A549 (cell line): ENCODE measurements at regions not wholly inside any gene's neighbourhood (a gene's known extent, or its start where the extent isn't known, plus 50 kb on each side); places are given as distances from the start of the nearest gene placed in this dataset.
A peak's percentile ranks its signal among the peaks of the same experiment; 100 is the strongest.

ENCODE experiments used
- ATAC-seq, 2 experiments: fragments of 200-7000 bp in 1 of 2; fragments of >200 bp in 1 of 2; cut with Nextera tagmentation in 1 of 2; cut with Tn5 transposase in 1 of 2; 3 replicates each; pipeline versions ENCODE4 v1.8.0 to v1.9.1; 2018 to 2020; ENCODE audit warnings: mild to moderate bottlenecking in 1 of 2, moderate library complexity in 1 of 2
- CTCF ChIA-PET: fragments of 300-600 bp; sonication (Branson Sonifier 250); formaldehyde crosslinking; extraction: SDS; loops from one replicate; lab custom pipeline; 2021; ENCODE audit warnings: antibody characterized with exemption, inconsistent platforms; lab: Yijun Ruan, JAX
- POLR2A ChIA-PET: fragments of 350-600 bp; formaldehyde crosslinking; extraction: SDS; loops from one replicate; lab custom pipeline; 2021; ENCODE audit warnings: antibody characterized with exemption, inconsistent platforms; lab: Yijun Ruan, JAX
- DNase-seq, 2 experiments: peaks; one replicate each; pipeline versions ENCODE4 v3.0.0 to v3.0.0-alpha.2; 2011 to 2016; ENCODE audit warnings: low read depth in 1 of 2, low spot score in 1 of 2
- FAIRE-seq: peaks from 2 replicates; lab custom pipeline; 2011; peaks lifted over from hg19 to GRCh38; lab: Jason Lieb, UNC
- H3K27ac ChIP-seq, 2 experiments: fragments of >200 bp; sonication (Bioruptor Twin); formaldehyde crosslinking; 3 replicates each; pipeline ENCODE4 v1.5.1; 2016 to 2017
- H3K4me1 ChIP-seq: fragments of >200 bp; sonication (Bioruptor Twin); formaldehyde crosslinking; 3 replicates; pipeline ENCODE4 v1.6.1; 2016
- H3K4me2 ChIP-seq: fragments of >200 bp; sonication (Bioruptor Twin); formaldehyde crosslinking; 3 replicates; pipeline ENCODE4 v1.6.1; 2016
- H3K4me3 ChIP-seq: fragments of >200 bp; sonication (Bioruptor Twin); formaldehyde crosslinking; 3 replicates; pipeline ENCODE4 v1.5.1; 2016
- H3K9me3 ChIP-seq: fragments of >200 bp; sonication (Bioruptor Twin); formaldehyde crosslinking; 3 replicates; pipeline ENCODE4 v1.6.1; 2016
- BCL3 ChIP-seq: fragments of >200 bp; sonication (Bioruptor Twin); formaldehyde crosslinking; IDR thresholded peaks from 3 replicates; pipeline ENCODE4 v1.6.1; 2016
- BHLHE40 ChIP-seq: IDR thresholded peaks from 2 replicates; pipeline ENCODE4 v1.6.1; 2012; ENCODE audit warnings: low read depth, low read length, inconsistent platforms
- CBX8 ChIP-seq: fragments of 200-600 bp; sonication (generic); IDR thresholded peaks from 2 replicates; pipeline ENCODE4 v1.6.1; 2016
- CEBPB ChIP-seq, 2 experiments: fragments of >200 bp in 1 of 2; sonication (Bioruptor Twin) in 1 of 2; formaldehyde crosslinking in 1 of 2; IDR thresholded peaks; 2 replicates each; pipeline ENCODE4 v1.6.1; 2012 to 2016
- CHD2 ChIP-seq: fragments of 150-350 bp; IDR thresholded peaks from 2 replicates; pipeline ENCODE4 v1.6.1; 2014; ENCODE audit warnings: low read length; ENCODE audit not compliant: partially characterized antibody
- ELK1 ChIP-seq: fragments of 150-350 bp; IDR thresholded peaks from 2 replicates; pipeline ENCODE4 v1.6.1; 2014; ENCODE audit warnings: low read depth, mild to moderate bottlenecking, low read length
- EP300 ChIP-seq, 2 experiments: fragments of >200 bp; sonication (Bioruptor Twin); formaldehyde crosslinking; IDR thresholded peaks; 2 replicates in 1 of 2; 3 replicates in 1 of 2; pipeline ENCODE4 v1.6.1; 2016 to 2017
- FOSL2 ChIP-seq, 2 experiments: fragments of 450-650 bp in 1 of 2; fragments of >200 bp in 1 of 2; sonication (Bioruptor Twin) in 1 of 2; formaldehyde crosslinking; IDR thresholded peaks; 2 replicates each; pipeline versions ENCODE4 v1.5.0 to v1.6.1; 2016 to 2020; ENCODE audit warnings: mild to moderate bottlenecking in 1 of 2, moderate library complexity in 1 of 2
- GATA3 ChIP-seq: IDR thresholded peaks from 2 replicates; pipeline ENCODE4 v1.6.1; 2012; ENCODE audit warnings: borderline replicate concordance
- HEYL ChIP-seq: fragments of 250-450 bp; sonication (Bioruptor Pico); IDR thresholded peaks from 2 replicates; pipeline ENCODE4 v1.8.0; 2021; ENCODE audit warnings: mild to moderate bottlenecking, moderate library complexity
- HOXB5 ChIP-seq: fragments of 250-450 bp; sonication (Bioruptor Pico); IDR thresholded peaks from 2 replicates; pipeline ENCODE4 v1.5.0; 2020; ENCODE audit warnings: mild to moderate bottlenecking, moderate library complexity
- JUN ChIP-seq, 2 experiments: fragments of >200 bp; sonication (Bioruptor Twin); formaldehyde crosslinking; IDR thresholded peaks; 2 replicates in 1 of 2; 3 replicates in 1 of 2; pipeline ENCODE4 v1.6.1; 2016 to 2017
- JUNB ChIP-seq: fragments of >200 bp; sonication (Bioruptor Twin); formaldehyde crosslinking; IDR thresholded peaks from 2 replicates; pipeline ENCODE4 v1.6.1; 2016
- MAFK ChIP-seq: fragments of 450-650 bp; IDR thresholded peaks from 2 replicates; pipeline ENCODE4 v1.6.1; 2014; ENCODE audit not compliant: partially characterized antibody
- MAX ChIP-seq: IDR thresholded peaks from 2 replicates; pipeline ENCODE4 v1.6.1; 2012
- MAZ ChIP-seq: fragments of 150-350 bp; IDR thresholded peaks from 2 replicates; pipeline ENCODE4 v1.6.1; 2014; ENCODE audit warnings: antibody characterized with exemption, low read depth, low read length, borderline replicate concordance
- NPAS2 ChIP-seq: fragments of 250-450 bp; sonication (Bioruptor Pico); IDR thresholded peaks from 2 replicates; pipeline ENCODE4 v1.8.0; 2022; ENCODE audit warnings: mild to moderate bottlenecking, moderate library complexity, borderline replicate concordance
- PHF8 ChIP-seq: fragments of 200-600 bp; sonication (generic); IDR thresholded peaks from 2 replicates; pipeline ENCODE4 v1.6.1; 2016; ENCODE audit warnings: low read depth, mild to moderate bottlenecking, antibody characterized with exemption, moderate library complexity, borderline replicate concordance
- RAD21 ChIP-seq, 2 experiments: fragments of >200 bp in 1 of 2; sonication (Bioruptor Twin) in 1 of 2; formaldehyde crosslinking in 1 of 2; IDR thresholded peaks in 1 of 2; conservative IDR thresholded peaks in 1 of 2; 2 replicates in 1 of 2; 3 replicates in 1 of 2; pipeline ENCODE4 v1.6.1; 2012 to 2018; ENCODE audit warnings: inconsistent platforms in 1 of 2
- REST ChIP-seq: fragments of 200-600 bp; sonication (generic); IDR thresholded peaks from 2 replicates; pipeline ENCODE4 v1.6.1; 2016; ENCODE audit warnings: antibody characterized with exemption, mild to moderate bottlenecking, moderate library complexity
- RFX5 ChIP-seq: fragments of 450-650 bp; IDR thresholded peaks from 2 replicates; pipeline ENCODE4 v1.7.1; 2014; ENCODE audit warnings: antibody characterized with exemption, mild to moderate bottlenecking, moderate library complexity
- SMC3 ChIP-seq: fragments of >200 bp; sonication (Bioruptor Twin); formaldehyde crosslinking; IDR thresholded peaks from 3 replicates; pipeline ENCODE4 v1.6.1; 2018; ENCODE audit warnings: inconsistent platforms
- TFCP2L1 ChIP-seq: fragments of 250-450 bp; sonication (Bioruptor Pico); IDR thresholded peaks from 2 replicates; pipeline ENCODE4 v1.5.0; 2021; ENCODE audit warnings: mild to moderate bottlenecking
- TP53 ChIP-seq: fragments of 250-450 bp; sonication (Bioruptor Pico); IDR thresholded peaks from 2 replicates; pipeline ENCODE4 v1.5.0; 2021; ENCODE audit warnings: mild to moderate bottlenecking, moderate library complexity
- USF2 ChIP-seq: fragments of 450-650 bp; IDR thresholded peaks from 2 replicates; pipeline ENCODE4 v1.6.1; 2014; ENCODE audit warnings: antibody characterized with exemption
- WGBS: methylation state at CpG from one replicate; pipeline ENCODE4 v1.1.6; 2017; ENCODE audit errors: missing lambda C conversion rate; 5-methylcytosine and 5-hydroxymethylcytosine counted together
- TF ChIP-seq, protein P1 (sequence below): IDR thresholded peaks from 2 replicates; pipeline ENCODE4 v1.6.1; 2012
- TF ChIP-seq, protein P2 (sequence below): IDR thresholded peaks from 2 replicates; pipeline ENCODE4 v1.6.1; 2012; ENCODE audit warnings: low read depth, borderline replicate concordance
- TF ChIP-seq, protein P3 (sequence below): fragments of 250-450 bp; sonication (Bioruptor Pico); IDR thresholded peaks from 2 replicates; pipeline ENCODE4 v1.5.0; 2021; ENCODE audit warnings: mild to moderate bottlenecking, moderate library complexity, borderline replicate concordance
- TF ChIP-seq, protein P4 (sequence below): fragments of >200 bp; sonication (Bioruptor Twin); formaldehyde crosslinking; IDR thresholded peaks from 2 replicates; pipeline ENCODE4 v1.6.1; 2016

- H3K9me3 ChIP-seq, result peaks cover 8% of the 10 kb centered on the region
- peak overlapping the region; percentile 85 to 94 for H3K27ac ChIP-seq
- ChIA-PET POLR2A (interaction anchor here (0.6 to 3.4 kb wide), 2 partner anchors 49 to 345 kb away, joined by 3 to 36 read pairs; no protein-coding TSS in a partner anchor), CTCF (interaction anchor here (0.9 to 8.6 kb wide), 5 partner anchors 17 to 148 kb away, joined by 3 to 72 read pairs (median 3); no protein-coding TSS in a partner anchor)
- H3K4me3 ChIP-seq, result no peak overlapping the region
- 1% methylated on average over 11 of the region's 14 CpGs for WGBS
- TF ChIP-seq TP53 (CRISPR knock-in tag) (no peak), MAX (peak; percentile 90), TFCP2L1 (no peak), RFX5 (no peak), USF2 (peak; percentile 38; the same call in 1 of the 2 replicates), BCL3 (peak; percentile 74; the same call in 1 of the 3 replicates), HEYL (no peak), EP300 (IDR thresholded peaks at IDR 0.05) (peak; percentile 74 to 84; a peak in 3 of 5 replicates), FOSL2 (IDR thresholded peaks at IDR 0.05) (peak; percentile 77), FOSL2 (CRISPR knock-in tag; IDR thresholded peaks at IDR 0.05) (peak; percentile 96), CHD2 (no peak), PHF8 (no peak), JUNB (peak; percentile 92), BHLHE40 (peak; percentile 46; the same call in 1 of the 2 replicates), SMC3 (peak; percentile 34; the same call in 1 of the 3 replicates), GATA3 (peak; percentile 86), ELK1 (no peak), NPAS2 (CRISPR knock-in tag) (peak; percentile 44; the same call in 1 of the 2 replicates), MAFK (no peak), JUN (IDR thresholded peaks at IDR 0.05) (peak; percentile 78 to 80; a peak in 4 of 5 replicates), CEBPB (IDR thresholded peaks at IDR 0.05) (peak; percentile 79 to 92), MAZ (no peak), CBX8 (no peak), RAD21 (conservative IDR thresholded peaks at IDR 0.05 in 1 of 2, IDR thresholded peaks at IDR 0.05 in 1 of 2) (peak in 1 of 2 experiments; percentile 30; a peak in 3 of 5 replicates), REST (no peak), HOXB5 (0 out of 2 replicates have a peak, but pooled peaks have one; percentile 39)
- TF ChIP-seq, protein P1, sequence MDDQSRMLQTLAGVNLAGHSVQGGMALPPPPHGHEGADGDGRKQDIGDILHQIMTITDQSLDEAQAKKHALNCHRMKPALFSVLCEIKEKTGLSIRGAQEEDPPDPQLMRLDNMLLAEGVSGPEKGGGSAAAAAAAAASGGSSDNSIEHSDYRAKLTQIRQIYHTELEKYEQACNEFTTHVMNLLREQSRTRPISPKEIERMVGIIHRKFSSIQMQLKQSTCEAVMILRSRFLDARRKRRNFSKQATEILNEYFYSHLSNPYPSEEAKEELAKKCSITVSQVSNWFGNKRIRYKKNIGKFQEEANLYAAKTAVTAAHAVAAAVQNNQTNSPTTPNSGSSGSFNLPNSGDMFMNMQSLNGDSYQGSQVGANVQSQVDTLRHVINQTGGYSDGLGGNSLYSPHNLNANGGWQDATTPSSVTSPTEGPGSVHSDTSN, result peak; percentile 74; the same call in 1 of the 2 replicates
- TF ChIP-seq, protein P2, sequence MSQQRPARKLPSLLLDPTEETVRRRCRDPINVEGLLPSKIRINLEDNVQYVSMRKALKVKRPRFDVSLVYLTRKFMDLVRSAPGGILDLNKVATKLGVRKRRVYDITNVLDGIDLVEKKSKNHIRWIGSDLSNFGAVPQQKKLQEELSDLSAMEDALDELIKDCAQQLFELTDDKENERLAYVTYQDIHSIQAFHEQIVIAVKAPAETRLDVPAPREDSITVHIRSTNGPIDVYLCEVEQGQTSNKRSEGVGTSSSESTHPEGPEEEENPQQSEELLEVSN, result peak; percentile 43; the same call in 1 of the 2 replicates
- TF ChIP-seq, protein P3, sequence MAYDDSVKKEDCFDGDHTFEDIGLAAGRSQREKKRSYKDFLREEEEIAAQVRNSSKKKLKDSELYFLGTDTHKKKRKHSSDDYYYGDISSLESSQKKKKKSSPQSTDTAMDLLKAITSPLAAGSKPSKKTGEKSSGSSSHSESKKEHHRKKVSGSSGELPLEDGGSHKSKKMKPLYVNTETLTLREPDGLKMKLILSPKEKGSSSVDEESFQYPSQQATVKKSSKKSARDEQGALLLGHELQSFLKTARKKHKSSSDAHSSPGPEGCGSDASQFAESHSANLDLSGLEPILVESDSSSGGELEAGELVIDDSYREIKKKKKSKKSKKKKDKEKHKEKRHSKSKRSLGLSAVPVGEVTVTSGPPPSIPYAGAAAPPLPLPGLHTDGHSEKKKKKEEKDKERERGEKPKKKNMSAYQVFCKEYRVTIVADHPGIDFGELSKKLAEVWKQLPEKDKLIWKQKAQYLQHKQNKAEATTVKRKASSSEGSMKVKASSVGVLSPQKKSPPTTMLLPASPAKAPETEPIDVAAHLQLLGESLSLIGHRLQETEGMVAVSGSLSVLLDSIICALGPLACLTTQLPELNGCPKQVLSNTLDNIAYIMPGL (CRISPR knock-in tag), result no peak
- TF ChIP-seq, protein P4, sequence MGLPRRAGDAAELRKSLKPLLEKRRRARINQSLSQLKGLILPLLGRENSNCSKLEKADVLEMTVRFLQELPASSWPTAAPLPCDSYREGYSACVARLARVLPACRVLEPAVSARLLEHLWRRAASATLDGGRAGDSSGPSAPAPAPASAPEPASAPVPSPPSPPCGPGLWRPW, result peak; percentile 64; the same call in 1 of the 2 replicates
- H3K4me2 ChIP-seq, result peak overlapping the region; percentile 70
- peaks cover 54% of the 10 kb centered on the region for H3K4me1 ChIP-seq
- FAIRE-seq (peak; percentile 76), DNase-seq (peak; percentile 85 to 98), ATAC-seq (peak; percentile 94 to 95)
Measured at GRCh38 chr21:41630249-41630648, 122.3 kb upstream of the TMPRSS2 start.
